ENCODE measurements at regions not wholly inside any gene's neighbourhood (a gene's known extent, or its start where the extent isn't known, plus 50 kb on each side); places are given as distances from the start of the nearest gene placed in this dataset.
A peak's percentile ranks its signal among the peaks of the same experiment; 100 is the strongest.

DNA sequence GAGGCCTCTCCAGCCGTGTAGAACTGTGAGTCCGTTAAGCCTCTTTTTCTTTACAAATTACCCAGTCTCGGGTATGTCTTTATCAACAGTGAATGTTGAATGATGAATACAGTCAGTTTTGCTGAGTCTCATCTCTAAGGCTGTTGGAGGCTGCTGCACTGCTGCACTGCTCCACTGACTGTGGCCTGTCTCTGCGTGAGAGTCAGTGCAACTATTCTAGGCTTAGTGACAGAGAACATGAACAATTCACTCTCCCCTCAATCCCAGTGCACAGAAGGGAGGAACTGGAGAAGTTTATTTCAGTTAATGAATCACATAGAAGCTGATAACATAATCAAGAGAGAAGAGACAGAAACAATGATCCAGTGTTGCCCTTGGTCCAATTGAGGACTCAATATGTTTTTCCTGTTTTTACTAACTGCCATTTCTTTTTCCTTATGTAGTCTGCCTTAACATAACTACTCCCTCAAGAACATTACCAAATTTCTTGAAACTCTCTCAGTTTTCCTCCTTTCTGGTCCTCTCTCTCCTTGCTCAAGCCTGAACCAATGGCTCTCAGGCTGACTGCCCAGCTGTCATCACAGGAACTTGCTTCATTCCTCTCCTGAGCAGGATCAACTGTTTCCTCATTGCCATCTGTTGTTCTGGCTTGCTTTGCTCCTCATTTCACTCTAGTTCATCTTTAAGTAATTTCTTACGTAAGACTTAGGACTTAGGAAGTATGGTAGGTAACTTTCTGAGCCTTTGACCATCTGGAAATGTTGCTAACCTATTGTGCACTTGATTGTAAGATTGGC is 483.2 kb downstream of the METTL4 start:
- Histone ChIP-seq H3K4me3 (no peak overlapping the region), H3K36me3 (no peaks in the 10 kb centered on the region), H3K4me1 (no peaks in the 10 kb centered on the region), H3K27ac (peak overlapping the region in 1 of 4 donors; percentile 38), H3K9me3 (no peaks in the 10 kb centered on the region), H3K27me3 (no peaks in the 10 kb centered on the region)
- DNase-seq, result peak; percentile 67
- intact Hi-C loops (cut with DNase I), result no loop called here
- TF ChIP-seq POLR2A (IDR thresholded peaks at IDR 0.05), result no peak
- TF ChIP-seq, protein P1, sequence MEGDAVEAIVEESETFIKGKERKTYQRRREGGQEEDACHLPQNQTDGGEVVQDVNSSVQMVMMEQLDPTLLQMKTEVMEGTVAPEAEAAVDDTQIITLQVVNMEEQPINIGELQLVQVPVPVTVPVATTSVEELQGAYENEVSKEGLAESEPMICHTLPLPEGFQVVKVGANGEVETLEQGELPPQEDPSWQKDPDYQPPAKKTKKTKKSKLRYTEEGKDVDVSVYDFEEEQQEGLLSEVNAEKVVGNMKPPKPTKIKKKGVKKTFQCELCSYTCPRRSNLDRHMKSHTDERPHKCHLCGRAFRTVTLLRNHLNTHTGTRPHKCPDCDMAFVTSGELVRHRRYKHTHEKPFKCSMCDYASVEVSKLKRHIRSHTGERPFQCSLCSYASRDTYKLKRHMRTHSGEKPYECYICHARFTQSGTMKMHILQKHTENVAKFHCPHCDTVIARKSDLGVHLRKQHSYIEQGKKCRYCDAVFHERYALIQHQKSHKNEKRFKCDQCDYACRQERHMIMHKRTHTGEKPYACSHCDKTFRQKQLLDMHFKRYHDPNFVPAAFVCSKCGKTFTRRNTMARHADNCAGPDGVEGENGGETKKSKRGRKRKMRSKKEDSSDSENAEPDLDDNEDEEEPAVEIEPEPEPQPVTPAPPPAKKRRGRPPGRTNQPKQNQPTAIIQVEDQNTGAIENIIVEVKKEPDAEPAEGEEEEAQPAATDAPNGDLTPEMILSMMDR (IDR thresholded peaks at IDR 0.05), result no peak
- no peak for TF ChIP-seq POLR2AphosphoS5 (IDR thresholded peaks at IDR 0.05)
- no peak for TF ChIP-seq EP300 (IDR thresholded peaks at IDR 0.05)
- WGBS, 2 donors, result 80 to 82% methylated on average over 5 of the region's 5 CpGs

DNA sequence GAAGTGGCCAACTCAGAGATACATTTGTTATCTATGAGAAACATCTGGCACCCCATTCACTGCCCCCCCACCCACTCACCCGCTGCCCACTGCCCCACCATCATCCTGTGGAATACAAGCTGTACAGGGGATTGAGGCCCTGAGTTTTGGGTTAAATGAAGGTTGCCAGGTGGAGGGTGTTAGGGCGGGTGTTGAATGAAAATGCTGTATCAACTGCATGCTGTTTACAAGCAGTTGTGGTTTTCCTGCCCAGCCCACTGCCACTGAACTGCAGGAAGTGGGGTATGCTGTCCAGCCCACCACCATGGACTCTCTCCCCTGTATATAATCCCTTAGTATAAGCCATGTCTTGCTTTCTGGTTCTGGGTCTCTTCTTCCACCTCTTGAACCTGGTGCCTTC is 481.9 kb downstream of the METTL4 start:
- intact Hi-C loops (cut with DNase I), result no loop called here
- Histone ChIP-seq H3K27ac (no peak overlapping the region), H3K9me3 (no peaks in the 10 kb centered on the region), H3K27me3 (no peaks in the 10 kb centered on the region), H3K4me3 (no peak overlapping the region), H3K4me1 (no peaks in the 10 kb centered on the region), H3K36me3 (no peaks in the 10 kb centered on the region)
- DNase-seq, result no peak
- TF ChIP-seq EP300 (IDR thresholded peaks at IDR 0.05), result no peak
- TF ChIP-seq POLR2AphosphoS5 (IDR thresholded peaks at IDR 0.05), result no peak
- TF ChIP-seq, protein P1 (IDR thresholded peaks at IDR 0.05), result no peak
- TF ChIP-seq POLR2A (IDR thresholded peaks at IDR 0.05), result no peak
- WGBS, 2 donors, result 30 to 55% methylated on average over 2 of the region's 2 CpGs

DNA sequence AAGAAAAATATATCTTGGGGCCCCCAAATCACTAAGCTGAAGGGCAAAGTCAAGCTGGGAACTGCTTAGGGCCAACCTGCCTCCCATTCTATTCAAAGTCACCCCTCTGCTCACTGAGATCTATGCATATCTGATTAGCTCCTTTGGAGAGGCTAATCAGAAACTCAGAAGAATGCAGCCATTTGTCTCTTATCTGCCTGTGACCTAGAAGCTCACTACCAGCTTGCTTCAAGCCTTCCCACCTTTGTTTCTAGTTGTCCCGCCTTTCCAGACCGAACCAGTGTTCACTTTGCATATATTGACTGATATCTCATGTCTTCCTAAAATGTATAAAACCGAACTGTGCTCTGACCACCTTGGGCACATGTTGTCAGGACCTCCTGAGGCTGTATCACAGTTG is 479.4 kb downstream of the METTL4 start:
- no peak for DNase-seq
- 46 to 70% methylated on average over 3 of the region's 3 CpGs for WGBS, 2 donors
- no peak for TF ChIP-seq POLR2A (IDR thresholded peaks at IDR 0.05)
- no peak for TF ChIP-seq POLR2AphosphoS5 (IDR thresholded peaks at IDR 0.05)
- TF ChIP-seq EP300 (IDR thresholded peaks at IDR 0.05), result no peak
- TF ChIP-seq, protein P1 (IDR thresholded peaks at IDR 0.05), result no peak
- Histone ChIP-seq H3K36me3 (no peaks in the 10 kb centered on the region), H3K27ac (no peak overlapping the region), H3K4me3 (no peak overlapping the region), H3K27me3 (no peaks in the 10 kb centered on the region), H3K4me1 (no peaks in the 10 kb centered on the region), H3K9me3 (no peaks in the 10 kb centered on the region)
- intact Hi-C loops (cut with DNase I), result no loop called here

DNA sequence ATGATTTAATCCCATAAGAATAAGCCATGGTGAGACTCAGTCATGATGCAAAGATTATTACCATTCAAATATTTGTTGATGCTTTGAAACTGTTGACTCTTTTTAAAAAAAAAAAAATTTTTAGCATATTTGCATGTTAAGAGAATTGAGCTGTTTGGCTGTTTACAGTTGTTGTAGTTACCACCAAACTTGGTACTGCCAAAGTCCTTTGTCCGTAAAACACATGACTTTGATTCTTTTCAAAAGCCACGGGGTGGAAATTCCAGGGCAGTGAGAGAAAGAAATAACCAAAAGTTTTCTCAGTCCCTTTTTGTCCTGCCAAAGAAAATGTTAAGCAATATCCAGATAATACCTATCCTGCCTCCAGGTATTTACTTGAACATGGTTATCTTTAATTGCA is 474.8 kb downstream of the METTL4 start:
- 67 to 85% methylated on average over 2 of the region's 2 CpGs for WGBS, 2 donors
- H3K27me3 ChIP-seq, result no peaks in the 10 kb centered on the region
- no peak overlapping the region for H3K4me3 ChIP-seq
- H3K4me1 ChIP-seq, result no peaks in the 10 kb centered on the region
- no peaks in the 10 kb centered on the region for H3K36me3 ChIP-seq
- no peak for DNase-seq
- no peak overlapping the region for H3K27ac ChIP-seq
- no peak for TF ChIP-seq EP300 (IDR thresholded peaks at IDR 0.05)
- intact Hi-C loops (cut with DNase I), result no loop called here
- H3K9me3 ChIP-seq, result no peaks in the 10 kb centered on the region

DNA sequence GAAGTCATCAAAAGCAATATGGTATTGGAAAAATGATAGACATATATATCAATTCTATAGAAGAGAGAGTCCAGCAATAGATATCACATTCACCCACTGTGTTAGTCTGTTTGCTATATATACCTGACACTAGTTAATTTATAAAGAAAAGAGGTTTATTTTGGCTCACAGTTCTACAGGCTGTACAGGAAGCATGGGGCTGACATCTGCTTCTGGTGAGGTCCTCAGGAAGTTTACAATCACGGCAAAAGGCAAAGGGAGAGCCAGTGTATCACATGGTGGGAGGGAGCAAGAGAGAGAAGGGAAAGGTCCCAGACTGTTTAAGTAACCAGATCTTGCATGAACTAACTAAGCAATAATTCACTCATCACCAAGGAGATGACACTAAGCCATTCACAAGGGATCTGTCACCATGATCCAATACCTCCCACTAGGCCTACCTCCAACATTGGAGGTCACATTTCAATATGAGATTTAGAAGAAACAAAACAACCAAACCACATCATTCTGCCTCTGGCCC is 470.6 kb downstream of the METTL4 start:
- TF ChIP-seq EP300 (IDR thresholded peaks at IDR 0.05), result no peak
- no peak for TF ChIP-seq POLR2AphosphoS5 (IDR thresholded peaks at IDR 0.05)
- TF ChIP-seq POLR2A (IDR thresholded peaks at IDR 0.05), result no peak
- TF ChIP-seq, protein P1 (IDR thresholded peaks at IDR 0.05), result no peak
- no peaks in the 10 kb centered on the region for H3K9me3 ChIP-seq
- no peak overlapping the region for H3K27ac ChIP-seq
- H3K27me3 ChIP-seq, result no peaks in the 10 kb centered on the region
- H3K36me3 ChIP-seq, result no peaks in the 10 kb centered on the region
- no peaks in the 10 kb centered on the region for H3K4me1 ChIP-seq
- H3K4me3 ChIP-seq, result no peak overlapping the region
- intact Hi-C loops (cut with DNase I), result no loop called here
- 53 to 84% methylated on average over 1 of the region's 1 CpG for WGBS, 2 donors
- DNase-seq, result no peak

Measured in sigmoid colon (tissue), 6 donors.